HL-60 (cell line): ENCODE measurements at regions not wholly inside any gene's neighbourhood (a gene's known extent, or its start where the extent isn't known, plus 50 kb on each side); places are given as distances from the start of the nearest gene placed in this dataset.

Source experiments
- DNase-seq, 2 experiments: peaks; one replicate each; pipeline ENCODE4 v3.0.0-alpha.2; 2010 to 2020; ENCODE audit warnings: low read depth in 1 of 2, low spot score in 1 of 2
- H3K27ac ChIP-seq: fragments of 250-450 bp; sonication (Bioruptor Pico); replicated peaks from 2 replicates; pipeline ENCODE4 v1.5.1; 2020; ENCODE audit warnings: mild to moderate bottlenecking, moderate library complexity
- H3K27me3 ChIP-seq: fragments of 250-450 bp; sonication (Bioruptor Pico); 2 replicates; pipeline ENCODE4 v1.5.1; 2021; ENCODE audit warnings: mild to moderate bottlenecking, moderate library complexity; ENCODE audit not compliant: insufficient read depth, poor library complexity, severe bottlenecking
- H3K4me3 ChIP-seq: replicated peaks from 2 replicates; pipeline ENCODE4 v1.5.1; 2011; ENCODE audit warnings: mild to moderate bottlenecking, control low read depth, low read length; ENCODE audit not compliant: insufficient read depth
- GABPA ChIP-seq: IDR thresholded peaks from 2 replicates; pipeline ENCODE4 v1.6.1; 2012; ENCODE audit warnings: low read depth
- POLR2AphosphoS5 ChIP-seq: IDR thresholded peaks from 2 replicates; pipeline ENCODE4 v1.6.1; 2012; ENCODE audit warnings: low read depth
- SPI1 ChIP-seq: IDR thresholded peaks from 2 replicates; pipeline ENCODE4 v1.6.1; 2012; ENCODE audit warnings: low read depth, mild to moderate bottlenecking, borderline replicate concordance
- TF ChIP-seq, protein P1 (sequence below): IDR thresholded peaks from 2 replicates; pipeline ENCODE4 v1.6.1; 2012; ENCODE audit warnings: low read depth; ENCODE audit not compliant: insufficient replicate concordance
- TF ChIP-seq, protein P2 (sequence below): IDR thresholded peaks from one replicate; pipeline ENCODE4 v1.5.1; 2011; ENCODE audit warnings: low read length, control low read depth, inconsistent platforms; ENCODE audit not compliant: insufficient read depth

DNA sequence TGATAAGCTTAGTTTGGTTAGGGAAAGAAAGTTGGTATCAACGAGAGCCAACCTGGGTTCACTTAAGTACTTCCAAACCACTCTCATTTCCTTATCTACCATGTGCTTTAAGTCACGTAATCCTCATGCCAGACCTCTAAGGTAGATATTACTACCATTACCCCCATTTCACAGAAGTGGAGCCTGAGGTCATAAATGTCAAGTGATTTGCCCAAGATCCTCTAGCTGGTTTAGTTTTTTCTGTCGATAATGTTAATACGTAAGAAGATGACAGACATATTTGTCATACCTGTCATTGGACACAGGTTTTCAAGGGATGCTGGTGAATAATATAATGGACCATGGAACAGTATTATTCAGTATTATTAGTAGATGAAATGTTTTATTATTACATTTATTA, 197.4 kb upstream of the MKLN1 start:
- H3K27me3 ChIP-seq: no peaks in the 10 kb centered on the region
- TF ChIP-seq, protein P1, sequence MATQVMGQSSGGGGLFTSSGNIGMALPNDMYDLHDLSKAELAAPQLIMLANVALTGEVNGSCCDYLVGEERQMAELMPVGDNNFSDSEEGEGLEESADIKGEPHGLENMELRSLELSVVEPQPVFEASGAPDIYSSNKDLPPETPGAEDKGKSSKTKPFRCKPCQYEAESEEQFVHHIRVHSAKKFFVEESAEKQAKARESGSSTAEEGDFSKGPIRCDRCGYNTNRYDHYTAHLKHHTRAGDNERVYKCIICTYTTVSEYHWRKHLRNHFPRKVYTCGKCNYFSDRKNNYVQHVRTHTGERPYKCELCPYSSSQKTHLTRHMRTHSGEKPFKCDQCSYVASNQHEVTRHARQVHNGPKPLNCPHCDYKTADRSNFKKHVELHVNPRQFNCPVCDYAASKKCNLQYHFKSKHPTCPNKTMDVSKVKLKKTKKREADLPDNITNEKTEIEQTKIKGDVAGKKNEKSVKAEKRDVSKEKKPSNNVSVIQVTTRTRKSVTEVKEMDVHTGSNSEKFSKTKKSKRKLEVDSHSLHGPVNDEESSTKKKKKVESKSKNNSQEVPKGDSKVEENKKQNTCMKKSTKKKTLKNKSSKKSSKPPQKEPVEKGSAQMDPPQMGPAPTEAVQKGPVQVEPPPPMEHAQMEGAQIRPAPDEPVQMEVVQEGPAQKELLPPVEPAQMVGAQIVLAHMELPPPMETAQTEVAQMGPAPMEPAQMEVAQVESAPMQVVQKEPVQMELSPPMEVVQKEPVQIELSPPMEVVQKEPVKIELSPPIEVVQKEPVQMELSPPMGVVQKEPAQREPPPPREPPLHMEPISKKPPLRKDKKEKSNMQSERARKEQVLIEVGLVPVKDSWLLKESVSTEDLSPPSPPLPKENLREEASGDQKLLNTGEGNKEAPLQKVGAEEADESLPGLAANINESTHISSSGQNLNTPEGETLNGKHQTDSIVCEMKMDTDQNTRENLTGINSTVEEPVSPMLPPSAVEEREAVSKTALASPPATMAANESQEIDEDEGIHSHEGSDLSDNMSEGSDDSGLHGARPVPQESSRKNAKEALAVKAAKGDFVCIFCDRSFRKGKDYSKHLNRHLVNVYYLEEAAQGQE: no peak
- TF ChIP-seq SPI1 (no peak), GABPA (no peak), POLR2AphosphoS5 (no peak)
- TF ChIP-seq, protein P2, sequence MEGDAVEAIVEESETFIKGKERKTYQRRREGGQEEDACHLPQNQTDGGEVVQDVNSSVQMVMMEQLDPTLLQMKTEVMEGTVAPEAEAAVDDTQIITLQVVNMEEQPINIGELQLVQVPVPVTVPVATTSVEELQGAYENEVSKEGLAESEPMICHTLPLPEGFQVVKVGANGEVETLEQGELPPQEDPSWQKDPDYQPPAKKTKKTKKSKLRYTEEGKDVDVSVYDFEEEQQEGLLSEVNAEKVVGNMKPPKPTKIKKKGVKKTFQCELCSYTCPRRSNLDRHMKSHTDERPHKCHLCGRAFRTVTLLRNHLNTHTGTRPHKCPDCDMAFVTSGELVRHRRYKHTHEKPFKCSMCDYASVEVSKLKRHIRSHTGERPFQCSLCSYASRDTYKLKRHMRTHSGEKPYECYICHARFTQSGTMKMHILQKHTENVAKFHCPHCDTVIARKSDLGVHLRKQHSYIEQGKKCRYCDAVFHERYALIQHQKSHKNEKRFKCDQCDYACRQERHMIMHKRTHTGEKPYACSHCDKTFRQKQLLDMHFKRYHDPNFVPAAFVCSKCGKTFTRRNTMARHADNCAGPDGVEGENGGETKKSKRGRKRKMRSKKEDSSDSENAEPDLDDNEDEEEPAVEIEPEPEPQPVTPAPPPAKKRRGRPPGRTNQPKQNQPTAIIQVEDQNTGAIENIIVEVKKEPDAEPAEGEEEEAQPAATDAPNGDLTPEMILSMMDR: no peak
- H3K4me3 ChIP-seq: no peak overlapping the region
- H3K27ac ChIP-seq: no peak overlapping the region
- DNase-seq: no peak

GRCh38 chr7:131131012-131131745, 196.5 kb upstream of the MKLN1 start:
- TF ChIP-seq GABPA: no peak
- TF ChIP-seq, protein P2: no peak
- TF ChIP-seq POLR2AphosphoS5: no peak
- no peak for TF ChIP-seq SPI1
- TF ChIP-seq, protein P1: no peak
- no peak overlapping the region for H3K27ac ChIP-seq
- no peak for DNase-seq
- no peak overlapping the region for H3K4me3 ChIP-seq
- no peaks in the 10 kb centered on the region for H3K27me3 ChIP-seq

DNA sequence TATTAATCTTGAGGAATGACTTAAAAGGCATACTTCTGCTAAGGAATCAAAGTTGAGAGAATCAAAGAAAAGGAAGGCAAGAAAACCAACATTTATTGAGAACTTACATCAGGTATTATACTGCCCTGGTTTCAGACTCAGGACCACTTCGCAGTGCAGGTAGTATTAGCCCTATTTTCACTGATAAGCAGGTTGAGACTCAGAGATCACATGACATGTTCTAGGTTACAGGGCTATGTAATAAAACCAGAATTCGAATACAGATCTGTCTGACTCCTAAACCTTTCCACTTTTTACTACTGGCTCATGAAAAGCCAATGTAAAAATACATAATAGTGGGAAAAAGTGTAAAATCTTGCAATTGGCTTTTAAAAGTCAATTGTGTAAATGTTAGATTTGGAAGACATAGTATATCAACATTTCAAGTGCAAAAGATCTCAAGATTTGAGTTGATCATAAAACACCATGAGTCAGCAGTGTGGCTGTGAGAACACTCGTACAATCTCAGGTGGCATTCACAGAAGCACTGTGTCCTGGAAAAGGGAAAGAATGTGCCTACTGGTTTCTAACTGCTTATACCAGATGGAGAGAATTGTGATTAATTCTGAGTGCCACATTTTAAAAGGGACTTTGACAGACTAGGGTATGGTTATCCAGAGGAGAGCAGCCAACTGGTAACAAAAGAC, 195.8 kb upstream of the MKLN1 start:
- Histone ChIP-seq H3K4me3 (no peak overlapping the region), H3K27ac (no peak overlapping the region), H3K27me3 (no peaks in the 10 kb centered on the region)
- no peak for TF ChIP-seq POLR2AphosphoS5
- no peak for TF ChIP-seq SPI1
- TF ChIP-seq, protein P1: no peak
- TF ChIP-seq GABPA: no peak
- TF ChIP-seq, protein P2: no peak
- DNase-seq: no peak
